ENCODE measurements at regions not wholly inside any gene's neighbourhood (a gene's known extent, or its start where the extent isn't known, plus 50 kb on each side); places are given as distances from the start of the nearest gene placed in this dataset.

GRCh38 chr2:182611009-182611408, 105.0 kb upstream of the DNAJC10 start:
- Histone ChIP-seq H3K9me3 (ENCODE audit: control insufficient read depth, insufficient read depth, low read depth, low read length) (no peaks in the 10 kb centered on the region), H3K36me3 (ENCODE audit: control insufficient read depth, insufficient read depth, low read length) (no peaks in the 10 kb centered on the region), H3K27ac (ENCODE audit: low read length) (no peak overlapping the region), H3K4me3 (ENCODE audit: low read depth in 2 of 2, low read length in 2 of 2) (no peak overlapping the region), H3K4me1 (ENCODE audit: control insufficient read depth, insufficient read depth, low read length) (no peaks in the 10 kb centered on the region), H3K27me3 (ENCODE audit: control insufficient read depth, insufficient read depth, low read length) (no peaks in the 10 kb centered on the region)
- CTCF ChIA-PET: no interaction called here
- TF ChIP-seq POLR2AphosphoS5 (IDR thresholded peaks at IDR 0.05; ENCODE audit: low read depth, low read length): no peak
- TF ChIP-seq, protein P1, sequence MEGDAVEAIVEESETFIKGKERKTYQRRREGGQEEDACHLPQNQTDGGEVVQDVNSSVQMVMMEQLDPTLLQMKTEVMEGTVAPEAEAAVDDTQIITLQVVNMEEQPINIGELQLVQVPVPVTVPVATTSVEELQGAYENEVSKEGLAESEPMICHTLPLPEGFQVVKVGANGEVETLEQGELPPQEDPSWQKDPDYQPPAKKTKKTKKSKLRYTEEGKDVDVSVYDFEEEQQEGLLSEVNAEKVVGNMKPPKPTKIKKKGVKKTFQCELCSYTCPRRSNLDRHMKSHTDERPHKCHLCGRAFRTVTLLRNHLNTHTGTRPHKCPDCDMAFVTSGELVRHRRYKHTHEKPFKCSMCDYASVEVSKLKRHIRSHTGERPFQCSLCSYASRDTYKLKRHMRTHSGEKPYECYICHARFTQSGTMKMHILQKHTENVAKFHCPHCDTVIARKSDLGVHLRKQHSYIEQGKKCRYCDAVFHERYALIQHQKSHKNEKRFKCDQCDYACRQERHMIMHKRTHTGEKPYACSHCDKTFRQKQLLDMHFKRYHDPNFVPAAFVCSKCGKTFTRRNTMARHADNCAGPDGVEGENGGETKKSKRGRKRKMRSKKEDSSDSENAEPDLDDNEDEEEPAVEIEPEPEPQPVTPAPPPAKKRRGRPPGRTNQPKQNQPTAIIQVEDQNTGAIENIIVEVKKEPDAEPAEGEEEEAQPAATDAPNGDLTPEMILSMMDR (IDR thresholded peaks at IDR 0.05): 0 out of 2 replicates have a peak, but pooled peaks have one; percentile 8
- in situ Hi-C loops (cut with HindIII; ENCODE audit: low pct_unique_long_range_greater_than_20kb, low sequenced_read_pairs) (no loop called here), intact Hi-C loops (cut with micrococcal nuclease; ENCODE audit: unreplicated experiment) (no loop called here)
- POLR2A ChIA-PET: no interaction called here
- DNase-seq (ENCODE audit: low read depth, low spot score): no peak
- ATAC-seq: no peak
- BruUV-seq (replicated peaks): no TSS peak

DNA sequence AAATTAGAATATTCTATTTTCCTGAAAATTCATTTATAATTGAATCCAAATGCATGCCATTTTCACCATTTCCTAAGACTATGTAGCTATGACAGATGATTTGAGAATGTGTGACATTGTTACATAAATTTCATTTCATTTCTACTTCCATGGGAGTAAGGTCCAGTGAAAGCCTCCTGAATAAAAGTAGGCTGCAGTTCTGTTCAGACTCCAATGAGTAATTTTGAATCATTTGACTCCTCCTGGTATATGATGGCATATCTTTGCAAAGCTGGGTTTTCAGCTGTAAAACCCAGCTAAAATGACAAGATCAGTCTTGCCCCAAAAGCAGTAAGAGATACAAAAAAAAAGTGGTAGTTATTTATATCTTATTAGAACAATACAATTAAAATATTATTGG, 101.0 kb upstream of the DNAJC10 start:
- H3K27ac ChIP-seq (ENCODE audit: low read length): no peak overlapping the region
- H3K9me3 ChIP-seq (ENCODE audit: control insufficient read depth, insufficient read depth, low read depth, low read length): no peaks in the 10 kb centered on the region
- no peaks in the 10 kb centered on the region for H3K27me3 ChIP-seq (ENCODE audit: control insufficient read depth, insufficient read depth, low read length)
- H3K36me3 ChIP-seq (ENCODE audit: control insufficient read depth, insufficient read depth, low read length): no peaks in the 10 kb centered on the region
- ChIA-PET POLR2A (no interaction called here), CTCF (no interaction called here)
- no peaks in the 10 kb centered on the region for H3K4me1 ChIP-seq (ENCODE audit: control insufficient read depth, insufficient read depth, low read length)
- intact Hi-C loops (cut with micrococcal nuclease; ENCODE audit: unreplicated experiment): no loop called here
- BruUV-seq (replicated peaks): no TSS peak
- no peak for TF ChIP-seq SIN3A (IDR thresholded peaks at IDR 0.05; ENCODE audit: borderline replicate concordance, insufficient read depth, low read depth, low read length)
- TF ChIP-seq, protein P1 (IDR thresholded peaks at IDR 0.05): no peak
- no peak for TF ChIP-seq TCF7L2 (IDR thresholded peaks at IDR 0.05; ENCODE audit: low read depth, low read length)
- TF ChIP-seq, protein P2, sequence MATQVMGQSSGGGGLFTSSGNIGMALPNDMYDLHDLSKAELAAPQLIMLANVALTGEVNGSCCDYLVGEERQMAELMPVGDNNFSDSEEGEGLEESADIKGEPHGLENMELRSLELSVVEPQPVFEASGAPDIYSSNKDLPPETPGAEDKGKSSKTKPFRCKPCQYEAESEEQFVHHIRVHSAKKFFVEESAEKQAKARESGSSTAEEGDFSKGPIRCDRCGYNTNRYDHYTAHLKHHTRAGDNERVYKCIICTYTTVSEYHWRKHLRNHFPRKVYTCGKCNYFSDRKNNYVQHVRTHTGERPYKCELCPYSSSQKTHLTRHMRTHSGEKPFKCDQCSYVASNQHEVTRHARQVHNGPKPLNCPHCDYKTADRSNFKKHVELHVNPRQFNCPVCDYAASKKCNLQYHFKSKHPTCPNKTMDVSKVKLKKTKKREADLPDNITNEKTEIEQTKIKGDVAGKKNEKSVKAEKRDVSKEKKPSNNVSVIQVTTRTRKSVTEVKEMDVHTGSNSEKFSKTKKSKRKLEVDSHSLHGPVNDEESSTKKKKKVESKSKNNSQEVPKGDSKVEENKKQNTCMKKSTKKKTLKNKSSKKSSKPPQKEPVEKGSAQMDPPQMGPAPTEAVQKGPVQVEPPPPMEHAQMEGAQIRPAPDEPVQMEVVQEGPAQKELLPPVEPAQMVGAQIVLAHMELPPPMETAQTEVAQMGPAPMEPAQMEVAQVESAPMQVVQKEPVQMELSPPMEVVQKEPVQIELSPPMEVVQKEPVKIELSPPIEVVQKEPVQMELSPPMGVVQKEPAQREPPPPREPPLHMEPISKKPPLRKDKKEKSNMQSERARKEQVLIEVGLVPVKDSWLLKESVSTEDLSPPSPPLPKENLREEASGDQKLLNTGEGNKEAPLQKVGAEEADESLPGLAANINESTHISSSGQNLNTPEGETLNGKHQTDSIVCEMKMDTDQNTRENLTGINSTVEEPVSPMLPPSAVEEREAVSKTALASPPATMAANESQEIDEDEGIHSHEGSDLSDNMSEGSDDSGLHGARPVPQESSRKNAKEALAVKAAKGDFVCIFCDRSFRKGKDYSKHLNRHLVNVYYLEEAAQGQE (IDR thresholded peaks at IDR 0.05; ENCODE audit: insufficient read depth in 1 of 2, low read depth in 2 of 2, low read length in 1 of 2): no peak
- TF ChIP-seq POLR2AphosphoS5 (IDR thresholded peaks at IDR 0.05; ENCODE audit: low read depth, low read length): no peak
- ATAC-seq: no peak
- in situ Hi-C loops (cut with HindIII; ENCODE audit: low pct_unique_long_range_greater_than_20kb, low sequenced_read_pairs): no loop called here
- H3K4me3 ChIP-seq (ENCODE audit: low read depth in 2 of 2, low read length in 2 of 2): no peak overlapping the region
- DNase-seq (ENCODE audit: low read depth, low spot score): no peak

All from Panc1 (cell line).